GM19328 (cell line): ENCODE measurements at regions not wholly inside any gene's neighbourhood (a gene's known extent, or its start where the extent isn't known, plus 50 kb on each side); places are given as distances from the start of the nearest gene placed in this dataset.

Experiments used
- ATAC-seq: cut with Tn5 transposase; IDR thresholded peaks from one replicate; pipeline ENCODE4 v1.9.1; 2021; ENCODE audit warnings: mild to moderate bottlenecking, moderate library complexity; ENCODE audit not compliant: unreplicated experiment

DNA sequence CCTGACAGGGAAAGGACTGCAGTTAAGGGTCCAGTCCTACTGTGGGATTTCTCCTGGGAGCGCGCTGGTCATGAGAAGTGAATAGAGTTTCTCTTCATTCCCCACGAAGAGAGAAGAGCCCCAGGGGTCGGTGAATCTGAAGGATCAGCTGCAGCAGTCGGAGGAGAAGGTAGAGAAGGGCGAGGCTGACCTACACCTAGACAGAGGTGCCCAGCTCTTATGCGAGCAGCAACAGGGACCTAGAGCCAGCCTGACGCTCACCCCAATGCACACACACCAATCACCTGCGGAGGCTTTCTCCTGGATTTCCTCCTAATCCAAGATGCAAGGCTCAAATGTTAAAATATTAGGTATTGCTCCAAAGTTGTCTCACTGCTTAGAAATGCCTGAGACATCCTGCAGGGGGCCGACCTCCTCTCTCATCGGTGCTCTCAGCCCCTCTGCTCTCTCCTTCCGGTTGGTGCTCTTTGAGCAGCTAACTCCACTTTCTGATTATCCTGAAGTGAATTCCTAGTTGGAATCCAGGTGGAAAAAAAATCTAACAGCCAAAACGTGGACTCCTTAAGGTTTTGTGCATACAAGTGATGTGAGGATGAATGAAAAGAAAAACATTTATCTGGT is 176.4 kb downstream of the AHR start:
- ATAC-seq, result no peak

DNA sequence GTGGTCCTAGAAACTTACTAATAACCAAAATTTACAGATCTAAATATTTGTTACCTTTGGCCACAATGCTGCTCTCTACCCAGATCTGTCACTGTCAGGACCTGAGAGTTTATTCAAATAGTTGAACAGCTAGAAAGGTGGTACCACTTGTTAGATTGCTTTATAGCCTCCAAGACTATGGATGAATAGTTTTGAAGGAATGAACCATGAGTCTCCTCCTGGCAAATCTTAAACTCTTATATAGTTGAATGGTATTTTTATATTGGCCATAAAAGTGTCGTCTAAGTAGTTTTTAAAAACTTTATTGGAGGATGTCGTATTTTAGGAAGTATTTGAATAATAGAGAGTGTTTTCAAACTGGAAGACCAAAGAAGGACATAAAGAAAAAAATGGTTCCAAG is 178.7 kb downstream of the AHR start:
- ATAC-seq, result no peak

DNA sequence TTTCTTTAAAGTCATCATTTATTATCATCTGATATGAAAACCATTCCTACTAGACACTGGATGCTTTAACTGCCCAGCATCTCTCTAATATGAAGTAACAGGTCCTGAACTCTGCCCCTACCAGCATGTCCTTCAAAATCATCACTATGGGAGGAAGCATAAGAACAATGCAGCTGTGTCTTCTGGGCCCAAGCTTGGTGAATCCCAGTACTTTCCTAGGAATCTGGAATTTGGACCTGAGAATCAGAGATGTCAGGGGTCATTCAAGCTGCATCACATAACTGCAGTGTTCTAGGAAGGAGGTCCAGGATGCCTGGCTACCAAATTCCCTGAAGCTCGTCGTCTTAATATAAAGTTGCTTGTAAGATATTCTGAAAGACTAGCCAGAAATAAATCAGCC is 182.7 kb downstream of the AHR start:
- no peak for ATAC-seq

DNA sequence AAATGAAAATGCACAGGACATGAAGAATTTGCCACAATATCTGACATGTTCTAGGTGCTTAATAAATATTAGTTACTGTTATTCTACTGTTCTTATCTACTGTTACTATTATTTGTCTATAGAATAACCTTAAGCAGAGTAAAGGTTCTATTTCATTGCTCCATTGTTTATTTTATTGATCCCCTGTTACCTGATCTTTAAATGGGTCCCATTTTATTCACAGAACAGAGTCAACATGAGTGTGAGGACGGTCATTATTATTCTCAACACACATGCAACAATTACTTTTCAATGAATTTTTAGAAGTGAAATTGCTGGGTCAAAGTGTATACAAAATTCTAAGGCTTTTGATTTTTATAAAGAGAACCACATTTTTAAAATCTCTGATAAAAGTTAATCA is 186.9 kb downstream of the AHR start:
- no peak for ATAC-seq

DNA sequence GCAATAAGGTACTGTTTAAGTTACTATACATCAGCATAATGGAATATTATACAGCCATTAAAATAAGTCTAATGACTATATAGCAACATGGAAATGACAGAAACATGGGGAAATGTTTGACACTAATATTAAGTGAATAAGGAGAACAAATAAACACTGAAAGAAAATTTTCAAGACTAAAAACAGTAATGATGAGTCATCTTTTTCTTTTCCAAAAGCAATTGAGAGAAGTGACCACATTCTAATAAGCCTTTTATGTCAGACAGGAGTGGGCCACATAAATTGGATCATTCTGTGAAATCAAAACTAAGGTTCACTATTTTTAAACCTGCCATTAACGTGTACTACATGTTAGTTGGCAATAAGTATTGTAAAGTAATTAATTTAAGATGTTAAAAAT is 187.5 kb downstream of the AHR start:
- ATAC-seq, result no peak

DNA sequence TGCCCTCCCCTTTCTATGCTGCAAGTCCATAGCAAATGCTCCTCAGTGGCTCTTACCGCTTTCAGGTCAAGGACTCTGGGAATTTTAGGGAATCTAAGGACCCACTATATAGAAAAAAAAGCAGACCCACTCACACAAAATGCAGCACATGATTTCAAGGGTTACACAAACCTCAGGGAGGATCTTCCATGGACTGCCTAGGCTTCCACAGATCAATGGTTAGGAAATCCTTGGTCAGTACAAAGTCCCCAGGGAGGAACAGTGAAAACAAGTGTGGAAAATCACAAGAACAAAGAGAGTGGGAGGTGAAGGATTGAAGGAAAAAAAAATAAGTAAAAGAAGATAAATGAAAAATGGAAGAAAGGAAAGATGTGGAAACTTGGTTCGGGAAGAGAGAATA is 188.4 kb downstream of the AHR start:
- ATAC-seq, result no peak

DNA sequence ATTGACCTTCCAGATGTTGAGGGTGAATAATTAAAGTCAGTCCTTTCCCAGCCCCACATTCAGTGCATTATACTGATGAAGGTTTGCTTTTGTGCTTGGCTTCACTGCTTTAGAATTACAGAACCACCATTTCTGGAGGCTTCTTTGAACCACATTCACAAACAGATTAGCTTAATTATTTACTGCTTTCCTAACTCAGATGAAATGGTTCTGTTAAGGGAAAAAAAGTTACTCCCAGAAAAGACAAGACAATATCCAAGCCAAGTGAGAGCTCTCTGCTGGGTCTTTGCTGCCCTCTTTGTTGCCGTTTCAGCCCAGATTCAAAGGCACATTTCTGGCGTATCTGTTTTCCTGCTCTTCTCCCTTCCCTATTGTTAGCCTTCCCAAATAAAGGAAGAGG is 188.9 kb downstream of the AHR start:
- no peak for ATAC-seq

DNA sequence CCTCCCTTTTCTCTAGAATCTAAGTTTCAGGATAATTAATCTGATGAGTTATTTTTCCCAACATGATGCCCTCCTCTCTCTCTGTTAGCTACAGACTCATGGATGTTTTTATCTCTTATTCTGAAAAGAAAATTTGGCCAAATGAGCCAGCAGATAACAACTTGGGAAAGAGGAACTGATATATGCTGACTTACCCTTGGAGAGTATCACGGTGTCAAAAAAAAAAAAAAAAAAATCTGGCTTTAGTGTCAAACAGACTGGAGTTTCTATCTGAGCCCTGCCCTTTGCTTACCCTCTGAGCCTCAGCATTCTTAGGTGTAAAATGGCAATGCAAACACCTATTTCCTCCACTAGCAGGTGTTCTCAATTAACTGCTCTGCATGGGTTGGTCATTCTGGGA is 190.4 kb downstream of the AHR start:
- no peak for ATAC-seq

DNA sequence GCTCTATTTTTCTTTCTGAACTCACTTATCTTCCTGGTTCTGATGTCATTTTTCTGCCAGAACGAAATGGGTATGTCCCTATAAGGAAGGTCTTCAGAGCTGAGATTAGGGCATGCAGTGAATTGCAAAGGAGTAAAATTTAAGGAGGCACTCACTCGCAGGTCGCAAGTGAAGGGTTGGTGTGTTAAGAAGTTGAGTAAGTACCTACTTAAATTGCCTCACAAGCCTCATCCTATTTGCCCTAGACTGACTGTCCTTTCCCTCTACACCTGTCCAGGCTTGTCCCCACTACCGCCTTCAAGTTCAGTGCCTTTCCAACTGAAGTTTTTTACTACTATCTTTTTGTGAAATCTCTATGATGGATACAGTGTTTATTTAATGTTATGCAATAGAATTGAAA is 191.5 kb downstream of the AHR start:
- ATAC-seq, result no peak

DNA sequence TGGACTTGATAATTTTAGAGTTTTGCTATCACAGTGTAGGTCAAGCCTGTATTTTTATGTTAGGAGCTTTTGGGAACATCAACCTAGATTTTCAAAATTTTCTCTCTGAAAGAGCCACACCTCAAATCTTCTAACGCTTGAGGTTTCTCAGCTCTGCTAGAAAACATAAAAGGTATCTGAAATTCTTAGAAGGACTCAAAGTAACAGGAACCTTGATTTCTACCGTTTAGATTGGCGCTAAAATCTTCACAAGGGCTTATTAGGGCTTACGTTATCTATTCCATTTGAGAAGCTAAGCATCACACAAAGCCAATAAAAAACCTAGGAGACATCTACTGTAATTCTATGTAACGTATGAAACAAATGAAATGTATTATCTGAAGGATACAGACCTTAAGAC is 192.4 kb downstream of the AHR start:
- no peak for ATAC-seq

DNA sequence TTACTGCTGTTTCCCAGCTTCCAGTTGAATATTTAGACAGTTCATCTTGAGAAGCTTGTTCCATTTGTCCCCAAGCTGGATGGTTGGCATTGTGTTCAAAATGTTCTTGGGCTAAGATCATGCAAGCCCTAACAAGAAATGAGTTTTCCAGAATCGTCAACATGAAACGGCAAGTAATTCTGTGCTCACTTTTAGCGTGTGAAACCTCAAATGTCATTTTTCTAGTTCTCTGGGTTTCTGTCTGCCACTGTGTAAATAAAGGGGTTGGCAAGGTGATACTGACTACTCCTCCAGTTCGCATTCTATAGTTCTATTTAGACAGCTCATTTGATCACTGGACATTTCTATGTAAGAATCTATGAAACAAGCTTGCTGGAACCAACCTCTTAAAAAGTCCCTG is 194.0 kb downstream of the AHR start:
- no peak for ATAC-seq

DNA sequence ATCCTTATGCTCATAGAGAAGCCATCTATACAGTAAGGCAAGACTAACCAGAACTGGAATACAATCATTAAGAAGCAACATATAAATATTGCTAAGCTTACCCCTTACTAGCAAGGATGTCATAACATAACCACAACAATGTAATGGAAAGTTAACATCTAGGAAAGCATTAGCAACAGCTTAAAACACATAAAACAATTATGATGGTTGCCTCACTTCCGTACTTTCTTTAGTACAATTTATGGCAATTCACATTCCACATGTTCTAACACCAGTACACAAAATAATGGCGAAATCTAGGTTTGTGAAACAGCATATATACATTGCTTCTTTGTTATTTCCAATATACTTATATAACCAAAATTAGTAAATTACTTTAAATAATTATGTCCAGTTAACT is 195.0 kb downstream of the AHR start:
- no peak for ATAC-seq

DNA sequence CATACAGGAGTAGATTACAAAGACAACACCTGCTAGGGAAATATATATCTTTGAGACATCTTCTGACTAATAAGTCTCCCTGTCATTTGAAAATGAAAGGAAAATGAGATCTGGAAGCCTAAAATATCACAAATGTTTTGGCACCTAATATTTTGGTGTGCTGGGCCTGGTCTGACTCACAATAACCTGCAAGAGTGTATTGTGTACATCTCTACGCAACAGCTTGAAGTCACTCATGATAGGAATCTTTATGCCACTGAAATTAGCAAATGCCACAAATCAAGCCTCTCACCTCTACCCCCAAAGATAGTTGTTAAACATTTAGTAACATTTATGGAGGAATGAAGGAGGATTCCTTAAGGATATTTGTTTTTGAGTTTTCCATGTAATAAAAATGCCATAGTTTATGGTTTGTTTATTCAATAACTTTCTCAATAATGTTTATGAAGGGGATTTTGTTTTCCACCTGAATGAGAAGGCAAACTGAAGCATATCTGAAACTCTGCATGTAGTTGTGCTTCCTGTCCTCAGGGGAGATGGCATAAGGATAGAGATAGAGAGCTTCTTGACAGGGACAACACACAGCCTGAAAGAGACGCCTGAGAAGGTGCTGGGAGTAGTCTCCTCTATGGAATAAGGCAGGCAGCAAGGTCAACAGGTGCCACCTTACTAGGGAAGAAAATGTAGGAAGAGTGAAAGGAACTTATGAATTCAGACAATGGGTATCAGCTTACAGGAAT is 197.4 kb downstream of the AHR start:
- ATAC-seq, result no peak

DNA sequence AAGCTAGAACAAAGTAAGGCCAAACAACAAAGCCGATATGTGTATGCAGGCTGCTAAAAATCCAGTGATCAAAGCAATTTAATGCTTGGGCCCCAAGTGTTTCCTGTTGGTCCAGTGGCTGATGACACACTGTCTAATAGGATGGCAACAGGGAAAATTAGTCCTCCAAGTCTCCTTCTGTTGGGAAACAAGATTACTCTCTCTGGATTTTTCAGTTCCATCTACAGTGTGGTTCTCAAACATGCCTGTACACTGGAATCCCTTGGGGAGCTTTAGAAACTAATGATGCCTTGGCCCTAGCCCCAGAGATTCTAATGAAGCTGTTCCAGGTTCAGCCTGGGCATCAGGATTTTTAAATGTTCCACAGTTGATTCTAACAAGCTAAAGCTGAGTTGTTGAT is 198.7 kb downstream of the AHR start:
- no peak for ATAC-seq

DNA sequence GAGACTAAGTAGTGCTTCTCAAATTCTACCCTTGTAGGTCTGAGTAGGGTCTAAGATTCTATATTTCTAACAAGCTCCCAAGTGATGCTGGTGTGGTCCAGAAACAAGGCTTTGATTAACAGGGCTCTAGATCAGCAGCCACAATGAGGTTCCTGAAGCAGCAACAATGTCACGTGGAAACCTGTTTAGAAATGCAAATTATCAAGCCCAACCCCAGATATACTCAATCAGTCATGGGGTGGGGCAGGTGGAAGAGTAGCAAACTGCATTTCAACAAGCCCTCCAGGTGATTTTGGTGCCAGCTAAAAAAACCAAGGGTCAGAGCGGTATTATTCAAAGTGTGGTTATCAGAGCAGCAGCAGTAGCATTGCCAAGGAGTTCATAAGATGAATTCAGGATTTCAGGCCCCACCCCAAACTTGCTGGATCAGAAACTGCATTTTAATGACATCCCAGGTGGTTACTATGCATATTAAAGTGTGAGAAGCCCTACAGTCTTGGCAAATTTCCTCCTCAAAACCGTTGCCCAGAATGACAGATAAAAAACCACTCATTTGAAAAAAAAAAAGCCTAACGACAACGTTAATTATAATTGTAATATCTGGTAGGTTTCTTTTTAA is 199.2 kb downstream of the AHR start:
- ATAC-seq, result no peak

DNA sequence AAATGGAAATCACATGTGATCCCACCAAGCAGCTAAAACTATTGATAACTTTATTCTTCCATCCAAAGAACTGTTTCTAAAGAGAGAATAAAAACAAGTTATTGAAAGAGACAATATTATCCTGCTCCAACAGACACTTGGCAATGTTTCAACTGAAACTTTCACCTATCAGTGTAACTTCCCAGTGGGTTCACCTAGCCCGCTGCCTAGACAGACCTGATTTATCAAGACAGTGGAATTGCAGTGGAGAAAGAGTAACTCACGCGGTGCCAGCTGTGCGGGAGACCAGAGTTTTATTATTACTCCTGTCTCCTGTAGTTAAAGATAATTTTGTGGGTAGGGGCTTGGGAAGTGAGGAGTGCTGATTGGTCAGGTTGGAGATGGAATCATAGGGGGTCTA is 199.8 kb downstream of the AHR start:
- no peak for ATAC-seq

DNA sequence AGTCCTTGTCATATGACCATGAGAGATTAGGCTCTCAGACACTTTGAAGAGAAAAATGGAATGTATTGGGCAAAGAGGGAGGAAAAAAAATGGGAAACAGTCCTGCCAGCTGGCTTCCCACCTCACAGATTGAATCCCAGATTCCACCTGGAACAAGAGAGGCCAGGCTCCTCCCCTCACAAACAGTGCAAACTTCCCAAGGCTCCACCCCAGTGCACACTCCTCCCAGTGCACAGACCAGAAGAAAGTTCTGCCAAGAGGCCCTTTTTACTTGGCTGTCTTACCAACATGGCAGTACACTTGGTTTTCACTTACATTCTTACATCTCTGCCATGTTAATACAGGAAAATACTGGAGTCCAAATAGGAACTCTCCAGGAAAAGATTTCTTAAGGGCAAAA is 202.3 kb downstream of the AHR start:
- ATAC-seq, result no peak

DNA sequence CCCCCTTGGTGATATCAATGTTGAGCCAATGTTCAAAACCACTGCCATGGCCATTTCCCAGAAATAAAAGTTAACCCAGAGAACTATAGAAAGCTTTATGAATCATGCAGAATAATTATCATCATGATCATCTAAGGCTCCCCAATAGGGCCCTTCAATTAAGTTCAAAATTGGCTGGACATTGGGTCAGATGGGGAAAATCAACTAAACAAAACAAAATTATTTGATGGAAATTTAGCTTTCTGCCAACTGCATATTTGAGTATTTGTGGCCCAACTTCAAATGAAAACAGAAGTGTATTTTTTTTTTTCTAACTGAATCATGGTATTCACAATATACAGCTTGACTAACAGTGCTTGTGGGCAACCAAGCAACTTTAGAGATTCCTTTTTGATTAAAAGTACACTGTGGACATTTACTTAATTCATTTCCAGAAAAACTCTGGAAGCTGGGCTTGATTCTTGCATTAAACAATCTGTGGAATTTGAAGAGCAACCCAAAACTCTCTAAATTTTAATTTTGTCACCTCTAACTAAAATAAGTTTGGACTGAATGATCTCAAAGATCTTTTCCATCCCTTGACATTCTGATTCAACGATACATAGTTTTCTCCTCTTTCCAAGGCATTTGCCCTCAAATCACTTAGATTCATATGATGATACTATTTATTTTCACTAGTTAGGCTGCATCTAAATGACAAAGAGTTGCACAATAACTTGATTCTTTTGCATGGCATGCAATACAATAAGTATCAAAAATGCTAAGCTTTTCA is 203.2 kb downstream of the AHR start:
- ATAC-seq, result no peak

DNA sequence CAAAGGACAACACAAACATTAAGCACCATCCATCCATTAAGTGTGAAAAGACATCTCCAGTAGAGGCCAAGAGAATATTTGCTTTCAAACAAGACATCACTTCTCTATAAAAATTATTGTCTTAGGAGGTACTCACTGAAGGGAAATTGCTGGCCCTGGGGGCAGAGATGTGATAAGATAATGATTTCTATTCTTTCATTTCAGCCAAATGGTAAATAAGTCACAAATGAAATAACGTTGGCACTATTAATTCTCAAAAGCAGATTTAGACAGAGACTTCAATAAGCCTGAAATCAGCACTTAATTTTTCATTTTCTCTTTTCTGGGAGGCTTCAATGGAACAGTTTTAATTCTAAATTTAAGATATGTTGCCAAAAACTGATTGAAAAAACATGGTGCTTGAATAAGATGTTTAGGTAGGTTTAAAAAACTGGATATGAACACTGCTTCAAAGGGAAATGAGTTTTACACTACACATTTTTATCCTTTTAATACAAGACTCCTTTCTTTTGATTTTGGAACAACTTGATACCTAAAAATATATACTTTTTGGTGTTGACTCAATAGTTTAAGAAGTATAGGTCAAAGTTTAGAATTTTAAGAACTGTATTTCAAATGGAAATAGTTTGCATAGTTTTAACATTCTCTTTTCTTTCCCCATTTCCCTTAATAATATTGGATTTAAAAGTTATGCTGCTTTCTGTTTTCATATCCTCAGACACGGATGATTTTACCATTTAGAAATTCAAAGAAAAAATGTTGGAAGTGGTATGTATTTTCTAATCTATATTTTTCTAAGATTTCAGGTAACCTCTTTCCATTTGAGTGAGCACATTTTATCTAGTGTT is 204.0 kb downstream of the AHR start:
- no peak for ATAC-seq

DNA sequence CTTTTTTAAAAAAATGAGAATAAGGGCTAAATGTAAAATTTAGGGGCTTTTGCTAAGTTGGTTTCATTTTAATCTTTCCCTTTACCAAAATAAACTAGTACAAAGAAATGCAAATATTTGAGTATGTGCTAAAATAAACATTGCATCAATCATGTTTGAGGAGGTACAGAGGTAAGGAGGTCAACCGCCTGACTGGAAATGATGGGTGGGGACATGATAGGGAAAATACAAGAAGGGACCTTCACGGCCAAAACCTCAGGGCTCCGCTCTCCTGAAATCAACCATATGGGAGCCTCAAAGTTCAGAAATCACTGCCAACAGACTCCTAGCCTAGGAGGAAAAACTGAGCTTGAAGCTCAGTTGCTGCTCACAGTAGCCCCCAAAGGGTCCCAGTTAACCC is 207.6 kb downstream of the AHR start:
- peak; percentile 72 for ATAC-seq

DNA sequence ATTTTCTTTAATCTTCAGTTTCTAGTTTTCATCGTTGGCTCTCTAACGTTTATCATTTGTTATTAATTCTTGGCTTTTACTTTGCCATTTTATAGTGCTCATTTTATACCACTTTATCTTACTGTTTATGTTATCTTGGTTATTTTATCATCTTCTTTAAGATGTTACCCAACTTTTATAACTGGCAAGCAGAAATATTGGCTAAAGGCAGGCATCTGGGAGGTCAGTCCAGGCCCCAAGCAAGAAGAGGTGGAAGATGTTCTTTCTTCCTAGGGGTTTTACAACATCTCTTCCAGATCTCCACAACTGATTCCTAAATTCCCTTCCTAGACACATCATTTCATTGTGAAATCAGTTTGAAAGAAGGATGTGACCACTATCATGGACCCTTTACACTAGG is 208.1 kb downstream of the AHR start:
- ATAC-seq, result no peak
